Ovary (tissue), 3 donors: ENCODE measurements at regions not wholly inside any gene's neighbourhood (a gene's known extent, or its start where the extent isn't known, plus 50 kb on each side); places are given as distances from the start of the nearest gene placed in this dataset.

Experiments used
- EP300 ChIP-seq: sonication (generic); formaldehyde crosslinking; IDR thresholded peaks from one replicate; pipeline ENCODE4 v1.6.1; 2017; ENCODE audit warnings: antibody characterized with exemption
- POLR2A ChIP-seq: fragments of 450-650 bp; IDR thresholded peaks from one replicate; pipeline ENCODE4 v1.6.1; 2017; ENCODE audit warnings: antibody characterized with exemption, mild to moderate bottlenecking, moderate library complexity
- TF ChIP-seq, protein P1 (sequence below), 3 donors: fragments of 450-650 bp in 2 of 3; fragments of 200-600 bp in 1 of 3; IDR thresholded peaks; one replicate each; pipeline versions ENCODE4 v1.5.1 to v1.8.0; 2016 to 2022; ENCODE audit warnings: antibody characterized with exemption in 3 of 3, mild to moderate bottlenecking in 1 of 3
- donor health status: DM: no; HTN: no; CAD: no.

DNA sequence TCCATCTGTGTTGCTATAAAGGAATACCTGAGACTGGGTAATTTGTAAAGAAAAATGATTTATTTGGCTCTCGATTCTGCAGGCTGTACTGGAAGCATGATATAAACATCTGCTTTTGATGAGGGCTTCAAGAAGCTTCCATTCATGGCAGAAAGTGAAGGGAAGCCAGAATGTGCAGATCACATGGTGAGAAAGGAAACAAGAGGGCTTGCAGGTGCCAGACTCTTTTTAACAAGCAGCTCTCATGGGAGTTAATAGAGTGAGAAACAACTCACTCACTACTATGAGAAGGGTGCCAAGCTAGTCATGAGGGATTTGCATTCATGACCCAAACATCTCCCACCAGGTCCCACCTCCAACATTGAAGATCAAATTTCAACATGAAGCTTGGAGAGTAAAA lies 247.2 kb downstream of the ZIC4 start:
- TF ChIP-seq POLR2A, result no peak
- TF ChIP-seq, protein P1, sequence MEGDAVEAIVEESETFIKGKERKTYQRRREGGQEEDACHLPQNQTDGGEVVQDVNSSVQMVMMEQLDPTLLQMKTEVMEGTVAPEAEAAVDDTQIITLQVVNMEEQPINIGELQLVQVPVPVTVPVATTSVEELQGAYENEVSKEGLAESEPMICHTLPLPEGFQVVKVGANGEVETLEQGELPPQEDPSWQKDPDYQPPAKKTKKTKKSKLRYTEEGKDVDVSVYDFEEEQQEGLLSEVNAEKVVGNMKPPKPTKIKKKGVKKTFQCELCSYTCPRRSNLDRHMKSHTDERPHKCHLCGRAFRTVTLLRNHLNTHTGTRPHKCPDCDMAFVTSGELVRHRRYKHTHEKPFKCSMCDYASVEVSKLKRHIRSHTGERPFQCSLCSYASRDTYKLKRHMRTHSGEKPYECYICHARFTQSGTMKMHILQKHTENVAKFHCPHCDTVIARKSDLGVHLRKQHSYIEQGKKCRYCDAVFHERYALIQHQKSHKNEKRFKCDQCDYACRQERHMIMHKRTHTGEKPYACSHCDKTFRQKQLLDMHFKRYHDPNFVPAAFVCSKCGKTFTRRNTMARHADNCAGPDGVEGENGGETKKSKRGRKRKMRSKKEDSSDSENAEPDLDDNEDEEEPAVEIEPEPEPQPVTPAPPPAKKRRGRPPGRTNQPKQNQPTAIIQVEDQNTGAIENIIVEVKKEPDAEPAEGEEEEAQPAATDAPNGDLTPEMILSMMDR (IDR thresholded peaks at IDR 0.05), result no peak
- no peak for TF ChIP-seq EP300
